Transverse colon (tissue), 4 donors: ENCODE measurements at regions not wholly inside any gene's neighbourhood (a gene's known extent, or its start where the extent isn't known, plus 50 kb on each side); places are given as distances from the start of the nearest gene placed in this dataset.

Experiments used
- DNase-seq: peaks from one replicate; pipeline ENCODE4 v3.0.0-alpha.2; 2019
- H3K27ac ChIP-seq, 4 donors: fragments of 200-600 bp; sonication (generic); 2 replicates each; pipeline ENCODE4 v1.5.1; 2016 to 2018; ENCODE audit warnings: inconsistent platforms in 4 of 4
- H3K27me3 ChIP-seq: fragments of 200-600 bp; sonication (generic); 2 replicates; pipeline ENCODE4 v1.5.1; 2017; ENCODE audit warnings: inconsistent platforms
- H3K36me3 ChIP-seq, 4 donors: fragments of 200-600 bp; sonication (generic); 2 replicates each; pipeline ENCODE4 v1.5.1; 2017 to 2019; ENCODE audit warnings: inconsistent platforms in 4 of 4
- H3K4me1 ChIP-seq, 4 donors: fragments of 200-600 bp; sonication (generic); 2 replicates each; pipeline ENCODE4 v1.5.1; 2017 to 2020; ENCODE audit warnings: inconsistent platforms in 4 of 4
- H3K4me3 ChIP-seq, 4 donors: fragments of 200-600 bp; sonication (generic); 1 replicate in 1 of 4; 2 replicates in 3 of 4; pipeline versions ENCODE4 v1.5.1 to v1.6.1; 2017 to 2019; ENCODE audit warnings: inconsistent platforms in 4 of 4
- H3K9me3 ChIP-seq, 2 donors: fragments of 200-600 bp; sonication (generic); 2 replicates each; pipeline ENCODE4 v1.5.1; 2017 to 2019; ENCODE audit warnings: inconsistent platforms in 2 of 2
- CTCF ChIP-seq, 5 experiments: fragments of 200-600 bp in 3 of 5; fragments of 450-650 bp in 2 of 5; sonication (generic) in 3 of 5; IDR thresholded peaks; 1 replicate in 2 of 5; 2 replicates in 3 of 5; pipeline ENCODE4 v1.5.1; 2016 to 2017; ENCODE audit warnings: antibody characterized with exemption in 5 of 5, inconsistent platforms in 3 of 5, mild to moderate bottlenecking in 2 of 5, moderate library complexity in 1 of 5
- EP300 ChIP-seq: sonication (generic); formaldehyde crosslinking; IDR thresholded peaks from one replicate; pipeline ENCODE4 v1.6.1; 2017; ENCODE audit warnings: antibody characterized with exemption, low read depth
- POLR2A ChIP-seq: fragments of 450-650 bp; IDR thresholded peaks from one replicate; pipeline ENCODE4 v1.6.1; 2016; ENCODE audit warnings: antibody characterized with exemption, mild to moderate bottlenecking, moderate library complexity
- POLR2AphosphoS5 ChIP-seq, 3 donors: sonication (generic); formaldehyde crosslinking; IDR thresholded peaks; one replicate each; pipeline ENCODE4 v1.6.1; 2016; ENCODE audit warnings: antibody characterized with exemption in 3 of 3
- WGBS, 2 donors: methylation state at CpG; one replicate each; pipeline ENCODE4 v1.1.5; 2018; ENCODE audit warnings: low coverage in 1 of 2; 5-methylcytosine and 5-hydroxymethylcytosine counted together
- in situ Hi-C, 4 donors: fragments of 200-750 bp; cut with MboI; loops; one replicate each; pipeline versions ENCODE4 v1.15.0 to v1.15.1; 2017; ENCODE audit warnings: low sequenced_read_pairs in 3 of 4, low pct_ligation_motif_present in 1 of 4, low pct_unique_long_range_greater_than_20kb in 1 of 4
- intact Hi-C: fragments of 100-400 bp; cut with DNase I; formaldehyde crosslinking; loops from one replicate; pipeline ENCODE4 v1.15.1; 2023; ENCODE audit warnings: low total_unique reads

GRCh38 chr22:47694536-47695130, 932.2 kb downstream of the TBC1D22A start:
- H3K27me3 ChIP-seq, result no peaks in the 10 kb centered on the region
- intact Hi-C loops, result no loop called here
- no peaks in the 10 kb centered on the region for H3K4me1 ChIP-seq
- DNase-seq, result no peak
- no peak overlapping the region for H3K4me3 ChIP-seq
- in situ Hi-C loops, result loop anchor here in 1 of 4 donors (25.0 kb wide), 1 partner anchor 107 kb away; no protein-coding TSS in a partner anchor
- H3K9me3 ChIP-seq, result no peaks in the 10 kb centered on the region
- no peaks in the 10 kb centered on the region for H3K36me3 ChIP-seq
- TF ChIP-seq POLR2A (no peak), EP300 (no peak), POLR2AphosphoS5 (IDR thresholded peaks at IDR 0.05) (no peak), CTCF (IDR thresholded peaks at IDR 0.05) (no peak)
- 70 to 76% methylated on average over 4 of the region's 4 CpGs for WGBS, 2 donors
- H3K27ac ChIP-seq, result no peak overlapping the region

GRCh38 chr22:47693606-47694005, 931.2 kb downstream of the TBC1D22A start:
- H3K27ac ChIP-seq, result no peak overlapping the region
- H3K9me3 ChIP-seq, result no peaks in the 10 kb centered on the region
- TF ChIP-seq CTCF (IDR thresholded peaks at IDR 0.05), result no peak
- no peak for TF ChIP-seq POLR2AphosphoS5 (IDR thresholded peaks at IDR 0.05)
- 69% methylated on average over 5 of the region's 6 CpGs; no CpG with 5 or more reads in 1 of the 2 donors for WGBS, 2 donors
- no peak for DNase-seq
- in situ Hi-C loops, result loop anchor here in 1 of 4 donors (25.0 kb wide), 1 partner anchor 106 kb away; no protein-coding TSS in a partner anchor
- H3K36me3 ChIP-seq, result no peaks in the 10 kb centered on the region
- no peak overlapping the region for H3K4me3 ChIP-seq
- no peaks in the 10 kb centered on the region for H3K4me1 ChIP-seq
- intact Hi-C loops, result no loop called here
- no peaks in the 10 kb centered on the region for H3K27me3 ChIP-seq

- Histone ChIP-seq H3K27ac (no peak overlapping the region), H3K4me1 (no peaks in the 10 kb centered on the region), H3K9me3 (no peaks in the 10 kb centered on the region), H3K4me3 (no peak overlapping the region), H3K36me3 (no peaks in the 10 kb centered on the region), H3K27me3 (no peaks in the 10 kb centered on the region)
- intact Hi-C loops (no loop called here), in situ Hi-C loops (loop anchor here in 1 of 4 donors (25.0 kb wide), 1 partner anchor 106 kb away; no protein-coding TSS in a partner anchor)
- WGBS, 2 donors, result 53 to 75% methylated on average over 3 to 12 of the region's 12 CpGs
- DNase-seq, result no peak
- TF ChIP-seq EP300 (no peak), POLR2A (no peak), CTCF (IDR thresholded peaks at IDR 0.05) (no peak), POLR2AphosphoS5 (IDR thresholded peaks at IDR 0.05) (no peak)
These were observed 930.4 kb downstream of the TBC1D22A start for GRCh38 chr22:47692811-47693210.

GRCh38 chr22:47691152-47691895, 928.9 kb downstream of the TBC1D22A start:
- no peaks in the 10 kb centered on the region for H3K4me1 ChIP-seq
- H3K27ac ChIP-seq, result no peak overlapping the region
- 89 to 94% methylated on average over 3 to 10 of the region's 10 CpGs for WGBS, 2 donors
- H3K9me3 ChIP-seq, result no peaks in the 10 kb centered on the region
- TF ChIP-seq POLR2AphosphoS5 (IDR thresholded peaks at IDR 0.05) (no peak), CTCF (IDR thresholded peaks at IDR 0.05) (no peak), EP300 (no peak), POLR2A (no peak)
- intact Hi-C loops (no loop called here), in situ Hi-C loops (loop anchor here in 1 of 4 donors (25.0 kb wide), 1 partner anchor 104 kb away; no protein-coding TSS in a partner anchor)
- no peaks in the 10 kb centered on the region for H3K36me3 ChIP-seq
- H3K27me3 ChIP-seq, result no peaks in the 10 kb centered on the region
- H3K4me3 ChIP-seq, result no peak overlapping the region
- no peak for DNase-seq
